ENCODE measurements at regions not wholly inside any gene's neighbourhood (a gene's known extent, or its start where the extent isn't known, plus 50 kb on each side); places are given as distances from the start of the nearest gene placed in this dataset.

DNA sequence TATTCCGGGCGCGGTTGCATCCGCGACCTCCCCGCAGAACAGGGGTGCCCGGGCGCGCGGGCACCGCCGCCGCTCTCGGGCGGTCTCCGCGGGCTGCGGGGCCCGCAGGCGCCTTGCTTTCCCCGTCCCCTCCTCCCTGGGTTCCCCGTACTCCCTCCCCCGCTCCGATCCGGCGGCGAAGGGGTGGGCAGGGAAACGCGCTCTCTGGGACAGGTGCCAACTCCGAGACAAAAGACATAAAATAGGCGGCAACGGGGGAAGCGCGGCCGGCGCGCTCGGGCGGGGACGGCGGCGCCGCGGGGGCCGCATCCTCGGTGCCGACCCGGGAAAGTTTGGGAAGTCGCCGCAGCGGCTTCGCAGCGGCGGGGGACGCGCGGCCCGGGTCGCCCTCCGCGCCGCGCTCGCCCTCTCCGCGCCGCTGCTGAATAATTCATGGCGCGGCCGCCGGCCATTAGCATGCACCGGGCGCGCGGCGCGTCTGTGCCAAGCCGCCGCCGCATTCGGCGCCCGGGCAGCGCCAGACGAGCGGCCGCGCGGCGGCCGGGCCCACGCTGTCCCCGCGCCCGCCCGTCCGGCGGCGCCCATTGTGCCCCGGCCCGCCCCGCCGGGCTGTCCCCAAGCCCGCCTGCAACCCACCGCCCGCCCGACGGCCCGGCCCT is 78.7 kb upstream of the PPARA start:
- 0 to 1% (median 0%) methylated on average over 14 to 109 of the region's 109 CpGs; no CpG with 5 or more reads in 1 of the 4 donors for WGBS, 4 donors
- H3K36me3 ChIP-seq (replicated peaks in 1 of 2) = peaks cover 0 to 7% of the 10 kb centered on the region in 2 donors
- DNase-seq = peak; percentile 95 to 97 (median 96)
- H3K4me1 ChIP-seq (replicated peaks in 1 of 2) = peaks cover 45 to 53% of the 10 kb centered on the region in 2 donors
- intact Hi-C loops (cut with DNase I) = loop anchor here (5.0 to 10.0 kb wide), 2 partner anchors 57 to 59 kb away; no protein-coding TSS in a partner anchor
- H3K27me3 ChIP-seq = no peaks in the 10 kb centered on the region
- peak overlapping the region; percentile 80 to 98 (median 97) for H3K27ac ChIP-seq
- peak overlapping the region in 3 of 4 donors; percentile 58 to 89 (median 76) for H3K4me3 ChIP-seq
- TF ChIP-seq, protein P1, sequence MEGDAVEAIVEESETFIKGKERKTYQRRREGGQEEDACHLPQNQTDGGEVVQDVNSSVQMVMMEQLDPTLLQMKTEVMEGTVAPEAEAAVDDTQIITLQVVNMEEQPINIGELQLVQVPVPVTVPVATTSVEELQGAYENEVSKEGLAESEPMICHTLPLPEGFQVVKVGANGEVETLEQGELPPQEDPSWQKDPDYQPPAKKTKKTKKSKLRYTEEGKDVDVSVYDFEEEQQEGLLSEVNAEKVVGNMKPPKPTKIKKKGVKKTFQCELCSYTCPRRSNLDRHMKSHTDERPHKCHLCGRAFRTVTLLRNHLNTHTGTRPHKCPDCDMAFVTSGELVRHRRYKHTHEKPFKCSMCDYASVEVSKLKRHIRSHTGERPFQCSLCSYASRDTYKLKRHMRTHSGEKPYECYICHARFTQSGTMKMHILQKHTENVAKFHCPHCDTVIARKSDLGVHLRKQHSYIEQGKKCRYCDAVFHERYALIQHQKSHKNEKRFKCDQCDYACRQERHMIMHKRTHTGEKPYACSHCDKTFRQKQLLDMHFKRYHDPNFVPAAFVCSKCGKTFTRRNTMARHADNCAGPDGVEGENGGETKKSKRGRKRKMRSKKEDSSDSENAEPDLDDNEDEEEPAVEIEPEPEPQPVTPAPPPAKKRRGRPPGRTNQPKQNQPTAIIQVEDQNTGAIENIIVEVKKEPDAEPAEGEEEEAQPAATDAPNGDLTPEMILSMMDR (IDR thresholded peaks at IDR 0.05) = no peak
- TF ChIP-seq POLR2A (IDR thresholded peaks at IDR 0.05) = peak; percentile 55 to 86
- H3K9me3 ChIP-seq (replicated peaks in 1 of 3) = no peaks in the 10 kb centered on the region

DNA sequence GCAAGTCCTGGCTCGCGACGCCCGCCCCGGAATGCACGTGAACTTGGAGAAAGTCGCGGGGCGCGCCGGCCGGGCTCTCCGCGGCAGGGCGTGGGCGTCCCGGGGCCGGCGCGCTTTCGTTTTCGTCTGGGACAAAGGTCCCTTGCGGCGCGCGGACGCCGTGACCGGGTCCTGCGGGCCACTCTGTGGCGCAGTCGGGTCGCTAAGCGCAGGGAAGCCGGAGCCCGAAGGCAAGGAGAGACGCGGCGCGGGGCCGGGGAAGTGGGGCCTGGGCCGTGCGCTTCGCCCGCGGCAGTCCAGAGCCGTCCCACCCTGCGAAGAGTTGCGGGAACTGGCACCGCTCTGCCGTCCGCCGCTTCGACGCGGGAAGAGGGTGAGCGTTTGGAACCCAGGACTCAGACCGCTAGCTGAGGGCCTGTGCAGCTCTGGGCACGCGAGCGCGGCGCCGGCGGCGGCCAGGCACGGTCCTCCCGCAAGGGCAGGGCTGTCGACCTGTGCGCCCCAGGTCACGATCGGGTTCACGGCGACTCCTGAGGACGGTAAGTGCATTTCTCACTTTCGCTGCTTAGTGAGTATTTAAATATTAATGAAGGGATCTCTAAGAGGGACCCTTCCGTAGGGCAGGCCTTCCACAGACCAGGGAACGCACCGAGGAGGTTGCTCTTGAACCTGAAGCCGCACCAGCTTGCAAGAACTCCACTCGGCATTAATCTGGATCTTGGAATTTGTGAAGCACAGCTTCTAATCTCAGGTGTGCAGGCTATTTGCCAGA is 78.0 kb upstream of the PPARA start:
- Histone ChIP-seq H3K27ac (peak overlapping the region; percentile 80 to 98 (median 97)), H3K4me3 (peak overlapping the region; percentile 58 to 89 (median 69)), H3K36me3 (replicated peaks in 1 of 2) (peaks cover 0 to 7% of the 10 kb centered on the region in 2 donors), H3K27me3 (no peaks in the 10 kb centered on the region), H3K4me1 (replicated peaks in 1 of 2) (peaks cover 47 to 53% of the 10 kb centered on the region in 2 donors), H3K9me3 (replicated peaks in 1 of 3) (no peaks in the 10 kb centered on the region)
- intact Hi-C loops (cut with DNase I) = loop anchor here (5.0 to 10.0 kb wide), 2 partner anchors 57 to 60 kb away; no protein-coding TSS in a partner anchor
- 1 to 2% (median 1%) methylated on average over 19 to 81 of the region's 81 CpGs for WGBS, 4 donors
- TF ChIP-seq, protein P1 (IDR thresholded peaks at IDR 0.05) = peak in 1 of 6 experiments; percentile 5
- peak in 1 of 2 donors; percentile 35 for TF ChIP-seq POLR2A (IDR thresholded peaks at IDR 0.05)
- DNase-seq = peak in 6 of 7 donors; percentile 72 to 80 (median 74)

DNA sequence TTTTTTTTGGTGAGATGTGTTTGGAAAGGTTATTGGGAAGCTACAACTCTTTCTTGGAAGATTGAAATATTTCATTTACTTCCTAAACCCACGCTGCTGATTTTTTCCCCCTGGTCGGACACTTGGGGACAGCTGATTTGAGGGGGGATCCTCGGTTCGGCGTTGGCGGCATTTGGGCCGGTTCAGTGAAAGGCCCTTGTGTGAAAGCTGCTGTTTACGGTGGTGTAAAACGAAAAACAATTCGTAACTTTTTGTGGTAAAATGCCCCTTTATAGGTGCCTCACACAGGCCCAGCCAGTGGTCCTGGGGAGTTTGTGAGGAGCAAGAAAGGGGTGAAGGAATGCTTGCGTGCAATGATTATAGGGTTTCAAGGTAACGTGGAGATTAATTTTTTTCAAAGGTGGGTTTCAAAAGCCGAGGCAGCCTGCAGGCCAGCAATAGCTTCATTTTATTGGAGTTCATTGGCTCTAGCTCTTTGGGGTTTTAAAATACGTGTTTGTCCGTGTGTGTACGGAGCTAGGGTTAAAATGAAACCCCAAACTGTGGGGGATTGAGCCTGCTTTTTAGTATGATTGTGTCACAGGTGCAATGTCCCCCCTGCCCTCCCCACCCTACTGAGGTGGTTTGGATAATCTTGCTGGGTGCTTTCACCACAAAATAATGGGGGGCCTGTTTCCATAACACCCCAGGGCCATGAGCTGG is 77.2 kb upstream of the PPARA start:
- peak in 4 of 7 donors; percentile 8 to 48 (median 29) for DNase-seq
- peaks cover 0 to 7% of the 10 kb centered on the region in 2 donors for H3K36me3 ChIP-seq (replicated peaks in 1 of 2)
- no peaks in the 10 kb centered on the region for H3K9me3 ChIP-seq (replicated peaks in 1 of 3)
- no peaks in the 10 kb centered on the region for H3K27me3 ChIP-seq
- WGBS, 4 donors = 6 to 16% (median 14%) methylated on average over 16 of the region's 16 CpGs
- intact Hi-C loops (cut with DNase I) = loop anchor here (5.0 to 10.0 kb wide), 2 partner anchors 58 to 61 kb away; no protein-coding TSS in a partner anchor
- no peak for TF ChIP-seq POLR2A (IDR thresholded peaks at IDR 0.05)
- TF ChIP-seq, protein P1 (IDR thresholded peaks at IDR 0.05) = no peak
- peak overlapping the region; percentile 80 to 98 (median 97) for H3K27ac ChIP-seq
- H3K4me1 ChIP-seq (replicated peaks in 1 of 2) = peaks cover 47 to 53% of the 10 kb centered on the region in 2 donors
- H3K4me3 ChIP-seq = peak overlapping the region; percentile 16 to 76 (median 60)

Data from adrenal gland (tissue), 9 donors.